ENCODE measurements at regions not wholly inside any gene's neighbourhood (a gene's known extent, or its start where the extent isn't known, plus 50 kb on each side); places are given as distances from the start of the nearest gene placed in this dataset.

GRCh38 chr20:23289724-23290395, 60.7 kb upstream of the NXT1 start:
- Histone ChIP-seq H3K4me1 (ENCODE audit: control insufficient read depth, insufficient read depth, low read length) (no peaks in the 10 kb centered on the region), H3K36me3 (ENCODE audit: control insufficient read depth, insufficient read depth, low read length) (no peaks in the 10 kb centered on the region), H3K27me3 (ENCODE audit: control insufficient read depth, insufficient read depth, low read length) (no peaks in the 10 kb centered on the region), H3K4me3 (ENCODE audit: low read length) (no peak overlapping the region), H3K9ac (ENCODE audit: low read length) (no peak overlapping the region), H3K27ac (ENCODE audit: low read depth, low read length) (no peak overlapping the region)

DNA sequence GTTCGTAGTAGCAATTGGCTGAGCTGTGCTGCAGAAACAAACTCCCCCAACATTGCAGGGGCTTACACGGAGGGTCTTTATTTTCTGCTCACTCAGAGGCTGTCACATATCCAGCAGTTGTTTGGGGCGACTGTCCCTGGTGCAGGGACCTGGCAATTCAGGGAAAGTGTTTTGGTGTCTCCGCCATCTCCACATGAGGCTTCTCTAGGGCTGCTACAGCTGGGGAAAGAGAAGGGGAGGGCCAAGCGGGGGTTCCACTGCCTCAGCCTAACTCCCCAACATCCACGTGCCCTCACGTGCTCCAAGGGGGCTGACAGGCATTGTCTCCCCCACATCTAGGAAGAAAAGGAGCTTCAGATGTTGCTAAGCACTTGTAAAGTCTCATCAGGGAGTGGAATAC, 61.3 kb upstream of the NXT1 start:
- no peaks in the 10 kb centered on the region for H3K27me3 ChIP-seq (ENCODE audit: control insufficient read depth, insufficient read depth, low read length)
- H3K4me1 ChIP-seq (ENCODE audit: control insufficient read depth, insufficient read depth, low read length) = no peaks in the 10 kb centered on the region
- no peak overlapping the region for H3K4me3 ChIP-seq (ENCODE audit: low read length)
- H3K36me3 ChIP-seq (ENCODE audit: control insufficient read depth, insufficient read depth, low read length) = no peaks in the 10 kb centered on the region
- H3K9ac ChIP-seq (ENCODE audit: low read length) = no peak overlapping the region
- H3K27ac ChIP-seq (ENCODE audit: low read depth, low read length) = no peak overlapping the region

DNA sequence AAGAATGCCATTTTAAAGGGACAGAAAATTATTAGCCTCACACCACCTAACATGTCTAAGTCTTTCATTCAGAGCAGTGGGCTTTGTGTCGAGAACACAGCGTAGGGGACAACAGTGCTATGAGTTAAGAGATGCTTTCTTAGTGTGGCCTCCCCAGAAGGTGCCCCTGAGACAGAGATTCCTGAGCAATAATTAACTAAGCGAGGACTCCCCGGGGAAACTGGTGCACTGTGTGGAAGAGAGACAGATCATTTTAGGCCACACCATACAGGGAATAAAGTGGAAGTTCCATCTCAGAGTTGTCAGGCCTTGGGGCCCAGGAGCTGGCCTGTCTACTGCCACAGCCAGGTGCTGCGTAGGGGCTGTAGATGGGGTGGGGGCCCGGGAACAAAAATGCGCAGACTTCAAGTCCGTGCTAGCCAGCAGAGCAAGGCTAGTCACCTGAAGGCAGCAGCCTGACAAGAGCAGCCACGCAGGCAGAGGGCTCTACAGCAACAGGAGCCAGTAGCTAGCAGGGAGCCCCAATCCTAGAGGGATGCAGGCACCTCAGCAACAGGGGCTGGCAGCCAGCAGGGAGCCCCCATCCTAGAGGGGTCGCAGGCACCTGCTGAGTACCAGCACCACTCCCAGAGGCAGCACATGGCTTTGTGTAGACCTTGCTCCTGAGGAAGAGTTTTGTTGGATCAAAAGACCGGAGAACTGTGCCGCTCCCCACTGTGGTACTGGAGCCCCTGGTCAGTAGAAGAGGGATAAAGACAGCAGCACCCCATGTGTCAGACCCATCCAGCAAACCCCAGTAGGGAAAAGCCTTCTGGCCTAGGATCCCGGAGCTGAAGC, 63.0 kb upstream of the NXT1 start:
- Histone ChIP-seq H3K36me3 (ENCODE audit: control insufficient read depth, insufficient read depth, low read length) (no peaks in the 10 kb centered on the region), H3K4me1 (ENCODE audit: control insufficient read depth, insufficient read depth, low read length) (no peaks in the 10 kb centered on the region), H3K4me3 (ENCODE audit: low read length) (no peak overlapping the region), H3K27ac (ENCODE audit: low read depth, low read length) (no peak overlapping the region), H3K27me3 (ENCODE audit: control insufficient read depth, insufficient read depth, low read length) (no peaks in the 10 kb centered on the region), H3K9ac (ENCODE audit: low read length) (no peak overlapping the region)

DNA sequence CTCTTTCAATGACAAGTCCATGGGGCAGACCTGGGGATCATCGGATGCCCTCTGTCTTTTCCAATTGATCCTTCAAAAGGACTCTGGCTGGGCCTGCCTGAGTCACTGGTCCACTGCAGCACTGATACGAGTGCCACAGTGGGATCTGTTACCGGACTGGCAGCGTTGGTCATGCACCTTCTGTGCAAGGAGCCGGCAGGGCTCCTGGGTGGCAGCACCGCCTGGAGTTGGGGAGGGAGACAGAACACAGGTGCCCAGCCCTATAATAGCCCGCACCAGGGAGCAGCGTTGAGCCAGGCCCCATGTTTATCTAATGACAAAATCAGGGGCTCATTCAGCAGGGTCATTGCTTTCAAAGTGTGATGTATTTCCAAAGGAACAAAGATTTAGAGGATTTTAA, 64.2 kb upstream of the NXT1 start:
- Histone ChIP-seq H3K27ac (ENCODE audit: low read depth, low read length) (no peak overlapping the region), H3K36me3 (ENCODE audit: control insufficient read depth, insufficient read depth, low read length) (no peaks in the 10 kb centered on the region), H3K4me1 (ENCODE audit: control insufficient read depth, insufficient read depth, low read length) (no peaks in the 10 kb centered on the region), H3K9ac (ENCODE audit: low read length) (no peak overlapping the region), H3K4me3 (ENCODE audit: low read length) (no peak overlapping the region), H3K27me3 (ENCODE audit: control insufficient read depth, insufficient read depth, low read length) (no peaks in the 10 kb centered on the region)

- Histone ChIP-seq H3K9ac (ENCODE audit: low read length) (no peak overlapping the region), H3K36me3 (ENCODE audit: control insufficient read depth, insufficient read depth, low read length) (no peaks in the 10 kb centered on the region), H3K27me3 (ENCODE audit: control insufficient read depth, insufficient read depth, low read length) (no peaks in the 10 kb centered on the region), H3K27ac (ENCODE audit: low read depth, low read length) (no peak overlapping the region), H3K4me3 (ENCODE audit: low read length) (no peak overlapping the region), H3K4me1 (ENCODE audit: control insufficient read depth, insufficient read depth, low read length) (no peaks in the 10 kb centered on the region)
Measured at GRCh38 chr20:23285536-23285935, 65.1 kb upstream of the NXT1 start.

DNA sequence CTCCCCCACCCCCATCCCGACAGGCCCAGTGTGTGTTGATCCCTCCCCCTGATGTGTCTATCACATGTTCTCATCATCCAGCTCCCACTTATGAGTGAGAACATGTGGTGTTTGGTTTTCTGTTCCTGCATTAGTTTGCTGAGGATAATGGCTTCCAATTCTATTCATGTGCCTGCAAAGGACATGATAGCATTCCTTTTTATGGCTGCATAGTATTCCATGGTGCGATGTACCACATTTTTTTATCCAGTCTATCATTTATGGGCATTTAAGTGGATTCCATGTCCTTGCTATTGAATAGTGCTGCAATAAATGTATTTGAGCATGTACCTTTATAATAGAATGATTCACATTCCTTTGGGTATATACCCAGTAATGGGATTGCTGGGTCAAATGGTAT, 66.6 kb upstream of the NXT1 start:
- no peaks in the 10 kb centered on the region for H3K4me1 ChIP-seq (ENCODE audit: control insufficient read depth, insufficient read depth, low read length)
- no peaks in the 10 kb centered on the region for H3K36me3 ChIP-seq (ENCODE audit: control insufficient read depth, insufficient read depth, low read length)
- H3K4me3 ChIP-seq (ENCODE audit: low read length) = no peak overlapping the region
- H3K9ac ChIP-seq (ENCODE audit: low read length) = no peak overlapping the region
- H3K27ac ChIP-seq (ENCODE audit: low read depth, low read length) = no peak overlapping the region
- H3K27me3 ChIP-seq (ENCODE audit: control insufficient read depth, insufficient read depth, low read length) = no peaks in the 10 kb centered on the region

DNA sequence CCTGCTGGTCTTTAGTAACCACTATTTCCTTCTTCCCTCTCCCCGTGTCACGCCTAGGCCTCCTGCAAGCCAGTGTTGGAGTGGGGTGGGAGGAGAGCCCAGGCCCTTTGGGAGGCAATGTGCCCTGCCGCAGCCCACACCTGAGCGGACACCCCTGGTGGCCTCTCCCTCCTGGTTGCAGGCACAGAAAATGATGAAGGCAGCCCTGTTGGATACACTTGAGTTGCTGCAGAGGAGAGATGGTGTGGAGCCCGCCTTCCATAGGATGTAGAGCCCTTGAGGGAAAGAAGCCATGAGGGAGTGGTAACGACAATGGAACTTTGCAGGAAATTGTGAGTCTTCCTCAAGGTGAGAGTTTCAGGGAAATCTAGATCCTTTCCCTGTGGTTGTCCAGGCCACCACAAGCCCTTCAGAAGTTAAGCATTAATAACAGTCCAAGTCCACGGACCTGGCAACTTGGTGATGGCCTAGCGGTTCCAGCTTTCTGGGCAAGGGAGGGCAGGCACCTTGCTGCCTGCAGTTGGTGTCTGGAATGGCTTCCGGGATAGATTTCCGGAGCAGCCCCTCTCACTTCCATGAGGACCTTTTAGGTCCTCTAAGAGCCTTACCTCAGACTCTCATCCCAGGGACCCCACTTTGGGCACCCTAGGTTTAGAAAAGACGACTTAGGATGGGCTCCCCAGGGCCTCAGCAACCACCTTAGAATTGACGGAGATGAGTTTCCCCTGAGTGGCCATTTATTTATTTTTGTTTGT, 67.3 kb upstream of the NXT1 start:
- no peaks in the 10 kb centered on the region for H3K27me3 ChIP-seq (ENCODE audit: control insufficient read depth, insufficient read depth, low read length)
- no peaks in the 10 kb centered on the region for H3K36me3 ChIP-seq (ENCODE audit: control insufficient read depth, insufficient read depth, low read length)
- no peak overlapping the region for H3K4me3 ChIP-seq (ENCODE audit: low read length)
- no peak overlapping the region for H3K9ac ChIP-seq (ENCODE audit: low read length)
- H3K4me1 ChIP-seq (ENCODE audit: control insufficient read depth, insufficient read depth, low read length) = no peaks in the 10 kb centered on the region
- H3K27ac ChIP-seq (ENCODE audit: low read depth, low read length) = no peak overlapping the region

- Histone ChIP-seq H3K9ac (ENCODE audit: low read length) (no peak overlapping the region), H3K27ac (ENCODE audit: low read depth, low read length) (no peak overlapping the region)
Measured at GRCh38 chr20:23282546-23282945, 68.0 kb upstream of the NXT1 start.

GRCh38 chr20:23282111-23282510, 68.5 kb upstream of the NXT1 start:
- H3K27me3 ChIP-seq (ENCODE audit: control insufficient read depth, insufficient read depth, low read length) = no peaks in the 10 kb centered on the region
- H3K27ac ChIP-seq (ENCODE audit: low read depth, low read length) = no peak overlapping the region
- no peak overlapping the region for H3K4me3 ChIP-seq (ENCODE audit: low read length)
- H3K4me1 ChIP-seq (ENCODE audit: control insufficient read depth, insufficient read depth, low read length) = no peaks in the 10 kb centered on the region
- no peaks in the 10 kb centered on the region for H3K36me3 ChIP-seq (ENCODE audit: control insufficient read depth, insufficient read depth, low read length)
- H3K9ac ChIP-seq (ENCODE audit: low read length) = no peak overlapping the region

More at GRCh38 chr20:23282546-23282945, 68.0 kb upstream of the NXT1 start:
- H3K4me1 ChIP-seq (ENCODE audit: control insufficient read depth, insufficient read depth, low read length) = no peaks in the 10 kb centered on the region
- H3K4me3 ChIP-seq (ENCODE audit: low read length) = no peak overlapping the region
- H3K36me3 ChIP-seq (ENCODE audit: control insufficient read depth, insufficient read depth, low read length) = no peaks in the 10 kb centered on the region
- H3K27me3 ChIP-seq (ENCODE audit: control insufficient read depth, insufficient read depth, low read length) = no peaks in the 10 kb centered on the region

GRCh38 chr20:23279836-23280235, 70.8 kb upstream of the NXT1 start:
- Histone ChIP-seq H3K4me1 (ENCODE audit: control insufficient read depth, insufficient read depth, low read length) (no peaks in the 10 kb centered on the region), H3K36me3 (ENCODE audit: control insufficient read depth, insufficient read depth, low read length) (no peaks in the 10 kb centered on the region), H3K9ac (ENCODE audit: low read length) (no peak overlapping the region), H3K27me3 (ENCODE audit: control insufficient read depth, insufficient read depth, low read length) (no peaks in the 10 kb centered on the region), H3K4me3 (ENCODE audit: low read length) (no peak overlapping the region), H3K27ac (ENCODE audit: low read depth, low read length) (no peak overlapping the region)

DNA sequence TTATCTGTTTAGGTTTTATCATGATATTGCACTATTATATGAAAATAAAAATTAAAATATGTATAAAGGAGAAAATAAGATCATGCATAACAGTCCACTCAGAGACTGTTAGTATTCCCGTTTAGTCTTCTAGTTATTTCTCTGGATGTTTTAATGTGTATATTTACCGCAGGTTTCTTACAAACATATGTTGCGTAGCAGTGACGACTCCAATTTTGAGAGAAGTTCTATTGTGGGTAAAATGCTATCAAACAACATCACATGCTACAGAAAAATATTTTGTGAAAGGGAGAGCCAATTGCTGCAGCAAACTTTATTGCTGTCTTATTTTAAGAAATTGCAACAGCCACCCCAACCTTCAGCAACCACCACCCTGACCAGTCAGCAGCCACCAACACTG, 72.4 kb upstream of the NXT1 start:
- Histone ChIP-seq H3K27me3 (ENCODE audit: control insufficient read depth, insufficient read depth, low read length) (no peaks in the 10 kb centered on the region), H3K9ac (ENCODE audit: low read length) (no peak overlapping the region), H3K27ac (ENCODE audit: low read depth, low read length) (no peak overlapping the region), H3K4me1 (ENCODE audit: control insufficient read depth, insufficient read depth, low read length) (no peaks in the 10 kb centered on the region), H3K4me3 (ENCODE audit: low read length) (no peak overlapping the region), H3K36me3 (ENCODE audit: control insufficient read depth, insufficient read depth, low read length) (no peaks in the 10 kb centered on the region)

GRCh38 chr20:23277316-23277715, 73.3 kb upstream of the NXT1 start:
- H3K4me3 ChIP-seq (ENCODE audit: low read length) = no peak overlapping the region
- no peaks in the 10 kb centered on the region for H3K27me3 ChIP-seq (ENCODE audit: control insufficient read depth, insufficient read depth, low read length)
- H3K4me1 ChIP-seq (ENCODE audit: control insufficient read depth, insufficient read depth, low read length) = no peaks in the 10 kb centered on the region
- H3K9ac ChIP-seq (ENCODE audit: low read length) = no peak overlapping the region
- H3K27ac ChIP-seq (ENCODE audit: low read depth, low read length) = no peak overlapping the region
- H3K36me3 ChIP-seq (ENCODE audit: control insufficient read depth, insufficient read depth, low read length) = no peaks in the 10 kb centered on the region

All from rectal smooth muscle tissue (tissue), 1 donor.